PC-3 (cell line): ENCODE measurements at regions not wholly inside any gene's neighbourhood (a gene's known extent, or its start where the extent isn't known, plus 50 kb on each side); places are given as distances from the start of the nearest gene placed in this dataset.

Source experiments
- EZH2phosphoT487 ChIP-seq: fragments of 300-600 bp; sonication (generic); IDR thresholded peaks from 2 replicates; pipeline ENCODE4 v1.6.1; 2018; ENCODE audit warnings: mild to moderate bottlenecking, antibody characterized with exemption, low read length, borderline replicate concordance
- TF ChIP-seq, protein P1 (sequence below): fragments of 300-600 bp; sonication (generic); conservative IDR thresholded peaks from 2 replicates; pipeline ENCODE4 v1.5.1; 2017; ENCODE audit warnings: antibody characterized with exemption, low read depth, mild to moderate bottlenecking, low read length

DNA sequence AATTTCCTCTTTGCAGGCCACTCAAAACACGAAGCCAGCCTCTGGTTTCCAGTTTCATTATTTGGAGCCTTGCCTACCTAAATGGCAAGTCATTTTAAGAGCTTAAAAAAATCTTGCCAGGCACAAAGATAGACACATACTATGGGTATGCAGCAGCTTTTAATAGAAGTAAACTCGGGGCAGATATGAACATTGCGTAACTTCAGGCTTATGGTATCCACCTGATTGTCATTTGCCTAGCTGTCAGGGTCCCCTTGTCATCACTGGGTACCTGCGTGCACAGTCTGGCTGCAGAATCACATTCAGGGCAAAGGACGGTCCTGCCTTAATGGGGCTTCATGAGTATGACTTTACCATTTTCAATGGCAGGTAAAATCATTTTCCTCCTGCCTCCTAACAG is 466.1 kb upstream of the NRP1 start:
- TF ChIP-seq, protein P1, sequence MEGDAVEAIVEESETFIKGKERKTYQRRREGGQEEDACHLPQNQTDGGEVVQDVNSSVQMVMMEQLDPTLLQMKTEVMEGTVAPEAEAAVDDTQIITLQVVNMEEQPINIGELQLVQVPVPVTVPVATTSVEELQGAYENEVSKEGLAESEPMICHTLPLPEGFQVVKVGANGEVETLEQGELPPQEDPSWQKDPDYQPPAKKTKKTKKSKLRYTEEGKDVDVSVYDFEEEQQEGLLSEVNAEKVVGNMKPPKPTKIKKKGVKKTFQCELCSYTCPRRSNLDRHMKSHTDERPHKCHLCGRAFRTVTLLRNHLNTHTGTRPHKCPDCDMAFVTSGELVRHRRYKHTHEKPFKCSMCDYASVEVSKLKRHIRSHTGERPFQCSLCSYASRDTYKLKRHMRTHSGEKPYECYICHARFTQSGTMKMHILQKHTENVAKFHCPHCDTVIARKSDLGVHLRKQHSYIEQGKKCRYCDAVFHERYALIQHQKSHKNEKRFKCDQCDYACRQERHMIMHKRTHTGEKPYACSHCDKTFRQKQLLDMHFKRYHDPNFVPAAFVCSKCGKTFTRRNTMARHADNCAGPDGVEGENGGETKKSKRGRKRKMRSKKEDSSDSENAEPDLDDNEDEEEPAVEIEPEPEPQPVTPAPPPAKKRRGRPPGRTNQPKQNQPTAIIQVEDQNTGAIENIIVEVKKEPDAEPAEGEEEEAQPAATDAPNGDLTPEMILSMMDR: no peak
- no peak for TF ChIP-seq EZH2phosphoT487
